ENCODE measurements at regions not wholly inside any gene's neighbourhood (a gene's known extent, or its start where the extent isn't known, plus 50 kb on each side); places are given as distances from the start of the nearest gene placed in this dataset.

DNA sequence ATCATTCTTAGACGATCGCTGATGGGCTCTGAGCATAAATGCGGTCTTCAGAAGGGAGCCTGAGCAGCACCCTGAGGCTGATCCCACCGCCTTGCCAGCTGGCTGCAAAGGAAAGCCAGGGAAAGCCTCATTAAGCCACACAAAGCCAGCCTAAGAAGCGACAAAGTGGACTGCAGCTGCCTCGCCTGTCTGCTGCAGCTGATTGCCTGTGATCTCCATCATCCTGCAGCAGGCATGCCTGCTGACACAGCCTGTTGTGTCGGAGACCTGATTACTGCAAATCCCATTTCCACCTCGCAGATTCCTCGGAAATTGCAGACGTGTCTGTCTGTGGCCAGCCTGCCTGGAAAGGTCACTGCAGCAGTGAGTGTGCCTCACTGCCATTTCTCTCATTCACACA is 1087.0 kb upstream of the AUTS2 start:
- H3K27ac ChIP-seq = no peak overlapping the region
- TF ChIP-seq, protein P1, sequence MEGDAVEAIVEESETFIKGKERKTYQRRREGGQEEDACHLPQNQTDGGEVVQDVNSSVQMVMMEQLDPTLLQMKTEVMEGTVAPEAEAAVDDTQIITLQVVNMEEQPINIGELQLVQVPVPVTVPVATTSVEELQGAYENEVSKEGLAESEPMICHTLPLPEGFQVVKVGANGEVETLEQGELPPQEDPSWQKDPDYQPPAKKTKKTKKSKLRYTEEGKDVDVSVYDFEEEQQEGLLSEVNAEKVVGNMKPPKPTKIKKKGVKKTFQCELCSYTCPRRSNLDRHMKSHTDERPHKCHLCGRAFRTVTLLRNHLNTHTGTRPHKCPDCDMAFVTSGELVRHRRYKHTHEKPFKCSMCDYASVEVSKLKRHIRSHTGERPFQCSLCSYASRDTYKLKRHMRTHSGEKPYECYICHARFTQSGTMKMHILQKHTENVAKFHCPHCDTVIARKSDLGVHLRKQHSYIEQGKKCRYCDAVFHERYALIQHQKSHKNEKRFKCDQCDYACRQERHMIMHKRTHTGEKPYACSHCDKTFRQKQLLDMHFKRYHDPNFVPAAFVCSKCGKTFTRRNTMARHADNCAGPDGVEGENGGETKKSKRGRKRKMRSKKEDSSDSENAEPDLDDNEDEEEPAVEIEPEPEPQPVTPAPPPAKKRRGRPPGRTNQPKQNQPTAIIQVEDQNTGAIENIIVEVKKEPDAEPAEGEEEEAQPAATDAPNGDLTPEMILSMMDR (conservative IDR thresholded peaks at IDR 0.05) = no peak
- no peak for TF ChIP-seq ZFX (IDR thresholded peaks at IDR 0.05)

DNA sequence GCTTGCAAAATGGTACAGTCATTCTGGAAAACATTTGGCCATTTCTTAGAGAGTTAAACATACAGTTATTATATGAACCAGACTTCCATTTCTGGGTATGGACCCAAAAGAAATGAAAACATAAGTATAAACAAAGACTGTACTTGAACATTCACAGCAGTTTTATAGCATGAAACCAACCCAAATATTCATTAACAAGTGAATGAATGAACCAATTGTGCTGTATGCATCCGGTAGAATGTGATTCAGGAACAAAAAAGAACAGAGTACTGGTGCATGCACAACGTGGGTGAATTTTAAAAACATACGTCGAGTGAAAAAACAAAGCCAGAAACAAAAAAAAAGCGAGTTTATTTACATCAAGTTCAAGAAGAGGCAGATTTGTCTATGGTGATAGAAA is 1085.8 kb upstream of the AUTS2 start:
- no peak overlapping the region for H3K27ac ChIP-seq
- no peak for TF ChIP-seq ZFX (IDR thresholded peaks at IDR 0.05)
- TF ChIP-seq, protein P1 (conservative IDR thresholded peaks at IDR 0.05) = no peak

DNA sequence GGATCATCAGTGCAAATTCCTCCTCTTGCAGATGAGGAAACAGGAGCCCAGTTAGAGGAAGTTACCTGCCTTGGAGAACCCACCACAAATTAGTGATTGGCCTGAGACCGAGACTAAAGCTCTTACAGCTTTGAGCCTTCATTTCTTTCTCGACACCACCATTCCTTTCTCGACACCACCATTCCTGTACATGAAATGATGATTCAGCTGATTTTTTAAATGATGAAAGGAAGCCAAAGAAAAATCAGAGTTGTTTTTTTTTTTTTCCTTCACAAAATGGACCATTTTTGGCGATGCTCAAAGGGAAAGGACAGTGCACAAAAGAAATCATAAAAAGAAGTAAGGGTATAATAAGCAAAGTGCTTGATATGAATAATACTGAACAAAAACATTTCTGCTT is 1080.2 kb upstream of the AUTS2 start:
- no peak overlapping the region for H3K27ac ChIP-seq
- TF ChIP-seq, protein P1 (conservative IDR thresholded peaks at IDR 0.05) = no peak
- TF ChIP-seq ZFX (IDR thresholded peaks at IDR 0.05) = no peak

DNA sequence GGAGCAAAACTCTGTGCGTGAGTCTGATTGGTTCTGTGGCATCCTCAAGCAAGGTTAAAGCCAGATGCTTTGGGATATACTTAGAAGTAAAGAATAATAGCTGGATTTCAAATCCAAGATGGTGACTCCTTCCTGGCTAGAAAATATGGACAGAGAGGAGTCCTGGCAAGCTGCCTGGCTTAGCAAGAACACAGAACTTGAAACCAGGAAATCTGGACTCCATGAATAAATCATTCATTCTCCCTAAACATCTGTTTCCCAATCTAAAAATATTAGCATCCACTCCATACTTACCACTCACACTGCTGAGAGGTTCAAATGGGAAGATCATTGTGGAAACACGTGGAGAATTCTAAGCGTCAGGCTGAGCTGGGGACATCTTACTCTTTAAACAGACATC is 1074.1 kb upstream of the AUTS2 start:
- TF ChIP-seq, protein P1 (conservative IDR thresholded peaks at IDR 0.05) = no peak
- no peak for TF ChIP-seq ZFX (IDR thresholded peaks at IDR 0.05)
- no peak overlapping the region for H3K27ac ChIP-seq

DNA sequence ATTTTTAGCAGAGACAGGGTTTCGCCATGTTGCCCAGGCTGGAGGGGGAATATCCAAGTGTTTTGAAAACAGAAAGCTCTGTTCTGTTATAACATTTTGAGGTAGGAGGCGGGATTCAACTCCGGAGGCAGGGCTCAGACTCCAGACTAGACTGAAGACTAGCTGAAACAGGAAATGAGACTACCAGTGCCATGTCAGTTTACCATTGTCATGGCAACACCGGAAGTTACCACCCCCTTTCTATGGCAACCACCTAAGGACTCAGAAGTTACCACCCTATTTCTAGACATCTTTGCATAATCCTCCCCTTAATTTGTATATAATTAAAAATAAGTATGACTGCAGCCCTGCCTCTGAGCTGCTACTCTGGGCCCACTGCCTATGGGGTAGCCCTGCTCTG is 1069.1 kb upstream of the AUTS2 start:
- TF ChIP-seq ZFX (IDR thresholded peaks at IDR 0.05) = no peak
- H3K27ac ChIP-seq = no peak overlapping the region

DNA sequence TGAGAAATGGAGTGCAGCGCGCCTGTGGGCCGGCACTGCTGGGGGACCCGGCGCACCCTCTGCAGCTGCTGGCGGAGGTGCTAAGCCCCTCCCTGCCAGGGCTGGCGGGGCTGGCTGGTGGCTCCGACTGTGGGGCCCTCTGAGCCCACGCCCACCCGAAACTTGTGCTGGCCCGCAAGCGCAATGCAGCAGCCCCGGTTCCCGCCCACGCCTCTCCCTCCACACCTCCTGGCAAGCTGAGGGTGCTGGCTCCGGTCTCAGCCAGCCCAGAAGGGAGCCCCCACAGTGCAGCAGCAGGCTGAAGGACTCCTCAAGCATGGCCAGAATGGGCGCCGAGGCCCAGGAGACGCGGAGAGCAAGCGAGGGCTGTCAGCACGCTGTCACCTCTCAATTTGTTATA is 1063.0 kb upstream of the AUTS2 start:
- TF ChIP-seq ZFX (IDR thresholded peaks at IDR 0.05) = no peak
- TF ChIP-seq, protein P1 (conservative IDR thresholded peaks at IDR 0.05) = no peak
- no peak overlapping the region for H3K27ac ChIP-seq

DNA sequence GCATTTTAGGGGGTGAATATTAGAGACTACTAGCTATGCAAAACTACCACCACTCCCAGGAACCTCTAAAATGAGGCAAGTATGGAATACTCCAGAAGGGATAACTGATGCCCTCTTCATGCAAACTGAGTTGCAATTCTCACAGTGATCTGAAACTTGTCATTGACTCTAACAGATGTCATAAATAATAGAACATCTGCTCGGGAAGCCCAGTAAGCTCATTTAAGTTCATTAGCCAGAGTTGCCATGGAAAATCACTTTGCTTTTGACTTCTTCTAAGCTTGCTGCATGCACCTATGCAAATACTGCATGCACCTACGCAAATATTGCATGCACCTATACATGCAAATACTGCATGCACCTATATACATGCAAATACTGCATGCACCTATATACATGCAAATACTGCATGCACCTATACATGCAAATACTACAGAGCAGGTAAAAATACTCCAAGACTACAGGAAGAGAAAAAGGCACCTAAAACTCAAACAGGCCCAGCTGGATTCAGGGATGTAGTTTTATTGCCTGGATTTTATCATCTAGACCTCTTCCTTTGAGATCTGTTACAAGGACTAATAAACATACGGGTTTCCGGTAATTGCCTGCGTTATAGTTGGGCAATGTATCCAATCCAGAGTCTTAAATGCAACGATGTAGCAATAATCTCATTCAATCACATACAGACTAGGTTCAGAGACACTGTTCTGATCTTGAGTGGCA is 1061.1 kb upstream of the AUTS2 start:
- TF ChIP-seq ZFX (IDR thresholded peaks at IDR 0.05) = no peak

DNA sequence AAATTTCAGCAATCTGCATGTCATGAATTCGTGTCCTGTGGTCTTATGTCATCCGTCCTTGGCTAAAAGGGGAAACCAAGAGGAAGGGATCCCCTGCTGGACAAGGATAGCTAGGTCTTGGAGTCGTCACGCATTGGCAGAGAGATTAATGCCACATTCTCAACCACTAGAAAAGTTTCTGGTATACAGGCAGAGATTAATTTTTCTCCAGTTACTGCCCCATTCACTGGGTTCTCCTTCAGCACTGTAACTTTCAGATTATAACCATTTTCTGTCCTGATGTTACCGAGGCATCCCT is 1060.6 kb upstream of the AUTS2 start:
- H3K27ac ChIP-seq = no peak overlapping the region
- no peak for TF ChIP-seq ZFX (IDR thresholded peaks at IDR 0.05)
- TF ChIP-seq, protein P1 (conservative IDR thresholded peaks at IDR 0.05) = no peak

More for the DNA sequence above, 1061.1 kb upstream of the AUTS2 start:
- no peak overlapping the region for H3K27ac ChIP-seq

All from C4-2B (cell line).